ENCODE measurements at regions not wholly inside any gene's neighbourhood (a gene's known extent, or its start where the extent isn't known, plus 50 kb on each side); places are given as distances from the start of the nearest gene placed in this dataset.

GRCh38 chr20:40739841-40740240, 50.8 kb upstream of the MAFB start:
- TF ChIP-seq EZH2 (IDR thresholded peaks at IDR 0.05; ENCODE audit: low read depth, low read length, severe bottlenecking) (no peak), RAD21 (IDR thresholded peaks at IDR 0.05 in 1 of 2, conservative IDR thresholded peaks at IDR 0.05 in 1 of 2; ENCODE audit: low read depth in 2 of 2, low read length in 2 of 2) (no peak), CTCF (IDR thresholded peaks at IDR 0.05; ENCODE audit: control extremely low read depth in 1 of 3, insufficient read depth in 1 of 3, low read depth in 1 of 3, low read length in 3 of 3) (no peak), SUZ12 (IDR thresholded peaks at IDR 0.05; ENCODE audit: low read length) (no peak), POLR2A (IDR thresholded peaks at IDR 0.05; ENCODE audit: control extremely low read depth in 1 of 2, low read depth in 2 of 2, low read length in 2 of 2) (no peak), CHD2 (IDR thresholded peaks at IDR 0.05; ENCODE audit: low read length) (no peak), PHF8 (conservative IDR thresholded peaks at IDR 0.05; ENCODE audit: low read depth, low read length) (no peak), ZNF274 (IDR thresholded peaks at IDR 0.05; ENCODE audit: borderline replicate concordance, extremely low read depth, low read length) (no peak), E2F6 (IDR thresholded peaks at IDR 0.05) (no peak), USF2 (IDR thresholded peaks at IDR 0.05; ENCODE audit: low read length) (no peak), JUN (IDR thresholded peaks at IDR 0.05; ENCODE audit: low read depth, low read length) (no peak)
